Natural killer cell (primary cell): ENCODE measurements at regions not wholly inside any gene's neighbourhood (a gene's known extent, or its start where the extent isn't known, plus 50 kb on each side); places are given as distances from the start of the nearest gene placed in this dataset.

Experiments
- ATAC-seq, 3 donors: fragments of 150-1000 bp in 2 of 3; fragments of 200-7000 bp in 1 of 3; cut with Tn5 transposase; 1 replicate in 1 of 3; 2 replicates in 2 of 3; pipeline ENCODE4 v1.10.0; 2021; ENCODE audit warnings: mild to moderate bottlenecking in 2 of 3, moderate library complexity in 2 of 3
- DNase-seq, 2 donors: peaks; one replicate each; pipeline versions ENCODE4 v3.0.0 to v3.0.0-alpha.2; 2013 to 2021; ENCODE audit warnings: mixed read lengths in 1 of 2
- H3K27ac ChIP-seq: one replicate; pipeline ENCODE4 v1.5.1; 2013; ENCODE audit warnings: mild to moderate bottlenecking, low read length
- H3K27me3 ChIP-seq: one replicate; pipeline ENCODE4 v1.6.1; 2013; ENCODE audit warnings: low read length; ENCODE audit not compliant: control insufficient read depth, insufficient read depth
- H3K36me3 ChIP-seq: one replicate; pipeline ENCODE4 v1.6.1; 2013; ENCODE audit warnings: low read length; ENCODE audit not compliant: control insufficient read depth, insufficient read depth
- H3K4me1 ChIP-seq: one replicate; pipeline ENCODE4 v1.6.1; 2013; ENCODE audit warnings: low read length; ENCODE audit not compliant: control insufficient read depth, insufficient read depth
- H3K4me3 ChIP-seq: one replicate; pipeline ENCODE4 v1.5.1; 2013; ENCODE audit warnings: low read length
- H3K9me3 ChIP-seq: one replicate; pipeline ENCODE4 v1.6.1; 2013; ENCODE audit warnings: low read length; ENCODE audit not compliant: control insufficient read depth, insufficient read depth
- H3K27ac Mint-ChIP-seq, 2 donors: one replicate each; pipeline ENCODE4 v1.8.0; 2022; ENCODE audit warnings: mild to moderate bottlenecking in 2 of 2, mixed read lengths in 2 of 2, moderate library complexity in 1 of 2
- H3K27me3 Mint-ChIP-seq, 2 donors: one replicate each; pipeline ENCODE4 v1.8.0; 2022; ENCODE audit warnings: low read depth in 2 of 2, mixed read lengths in 2 of 2
- H3K36me3 Mint-ChIP-seq: one replicate; pipeline ENCODE4 v1.8.0; 2022; ENCODE audit warnings: mixed read lengths
- H3K4me1 Mint-ChIP-seq, 2 donors: one replicate each; pipeline ENCODE4 v1.8.0; 2022; ENCODE audit warnings: mixed read lengths in 2 of 2
- H3K4me3 Mint-ChIP-seq: one replicate; pipeline ENCODE4 v1.8.0; 2022; ENCODE audit warnings: mild to moderate bottlenecking, moderate library complexity, mixed read lengths
- H3K9me3 Mint-ChIP-seq, 2 donors: one replicate each; pipeline ENCODE4 v1.8.0; 2022; ENCODE audit warnings: mixed read lengths in 2 of 2
- WGBS: methylation state at CpG from one replicate; pipeline ENCODE4 v1.1.7; 2013; ENCODE audit warnings: missing lambda C conversion rate; ENCODE audit not compliant: insufficient coverage; 5-methylcytosine and 5-hydroxymethylcytosine counted together
- intact Hi-C: fragments of 100-400 bp; cut with micrococcal nuclease; formaldehyde crosslinking; loops from one replicate; pipeline ENCODE4 v1.14.2; 2022
- TF ChIP-seq, protein P1 (sequence below): fragments of 200-600 bp; IDR thresholded peaks from one replicate; pipeline ENCODE4 v1.8.0; 2022; ENCODE audit warnings: antibody characterized with exemption

DNA sequence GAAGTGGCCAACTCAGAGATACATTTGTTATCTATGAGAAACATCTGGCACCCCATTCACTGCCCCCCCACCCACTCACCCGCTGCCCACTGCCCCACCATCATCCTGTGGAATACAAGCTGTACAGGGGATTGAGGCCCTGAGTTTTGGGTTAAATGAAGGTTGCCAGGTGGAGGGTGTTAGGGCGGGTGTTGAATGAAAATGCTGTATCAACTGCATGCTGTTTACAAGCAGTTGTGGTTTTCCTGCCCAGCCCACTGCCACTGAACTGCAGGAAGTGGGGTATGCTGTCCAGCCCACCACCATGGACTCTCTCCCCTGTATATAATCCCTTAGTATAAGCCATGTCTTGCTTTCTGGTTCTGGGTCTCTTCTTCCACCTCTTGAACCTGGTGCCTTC is 481.9 kb downstream of the METTL4 start:
- Histone ChIP-seq H3K4me1 (peaks cover 11% of the 10 kb centered on the region), H3K4me3 (no peak overlapping the region), H3K9me3 (no peaks in the 10 kb centered on the region), H3K27me3 (no peaks in the 10 kb centered on the region), H3K27ac (no peak overlapping the region), H3K36me3 (no peaks in the 10 kb centered on the region)
- TF ChIP-seq, protein P1, sequence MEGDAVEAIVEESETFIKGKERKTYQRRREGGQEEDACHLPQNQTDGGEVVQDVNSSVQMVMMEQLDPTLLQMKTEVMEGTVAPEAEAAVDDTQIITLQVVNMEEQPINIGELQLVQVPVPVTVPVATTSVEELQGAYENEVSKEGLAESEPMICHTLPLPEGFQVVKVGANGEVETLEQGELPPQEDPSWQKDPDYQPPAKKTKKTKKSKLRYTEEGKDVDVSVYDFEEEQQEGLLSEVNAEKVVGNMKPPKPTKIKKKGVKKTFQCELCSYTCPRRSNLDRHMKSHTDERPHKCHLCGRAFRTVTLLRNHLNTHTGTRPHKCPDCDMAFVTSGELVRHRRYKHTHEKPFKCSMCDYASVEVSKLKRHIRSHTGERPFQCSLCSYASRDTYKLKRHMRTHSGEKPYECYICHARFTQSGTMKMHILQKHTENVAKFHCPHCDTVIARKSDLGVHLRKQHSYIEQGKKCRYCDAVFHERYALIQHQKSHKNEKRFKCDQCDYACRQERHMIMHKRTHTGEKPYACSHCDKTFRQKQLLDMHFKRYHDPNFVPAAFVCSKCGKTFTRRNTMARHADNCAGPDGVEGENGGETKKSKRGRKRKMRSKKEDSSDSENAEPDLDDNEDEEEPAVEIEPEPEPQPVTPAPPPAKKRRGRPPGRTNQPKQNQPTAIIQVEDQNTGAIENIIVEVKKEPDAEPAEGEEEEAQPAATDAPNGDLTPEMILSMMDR: no peak
- Mint-ChIP-seq H3K27ac (peak overlapping the region; percentile 59 to 76), H3K27me3 (no peaks in the 10 kb centered on the region), H3K4me1 (peaks cover 32 to 38% of the 10 kb centered on the region in 2 donors), H3K4me3 (peak overlapping the region; percentile 62), H3K36me3 (no peaks in the 10 kb centered on the region), H3K9me3 (no peaks in the 10 kb centered on the region)
- WGBS: 0% methylated on average over 1 of the region's 2 CpGs
- ATAC-seq: peak in 2 of 3 donors; percentile 29 to 50
- intact Hi-C loops: no loop called here
- DNase-seq: no peak

GRCh38 chr18:2091937-2092336 is 479.4 kb downstream of the METTL4 start:
- H3K27me3 ChIP-seq: no peaks in the 10 kb centered on the region
- TF ChIP-seq, protein P1: no peak
- H3K4me1 Mint-ChIP-seq: peaks cover 32 to 38% of the 10 kb centered on the region in 2 donors

DNA sequence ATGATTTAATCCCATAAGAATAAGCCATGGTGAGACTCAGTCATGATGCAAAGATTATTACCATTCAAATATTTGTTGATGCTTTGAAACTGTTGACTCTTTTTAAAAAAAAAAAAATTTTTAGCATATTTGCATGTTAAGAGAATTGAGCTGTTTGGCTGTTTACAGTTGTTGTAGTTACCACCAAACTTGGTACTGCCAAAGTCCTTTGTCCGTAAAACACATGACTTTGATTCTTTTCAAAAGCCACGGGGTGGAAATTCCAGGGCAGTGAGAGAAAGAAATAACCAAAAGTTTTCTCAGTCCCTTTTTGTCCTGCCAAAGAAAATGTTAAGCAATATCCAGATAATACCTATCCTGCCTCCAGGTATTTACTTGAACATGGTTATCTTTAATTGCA is 474.8 kb downstream of the METTL4 start:
- peaks cover 4 to 7% of the 10 kb centered on the region in 2 donors for H3K4me1 Mint-ChIP-seq
- no peak overlapping the region for H3K4me3 Mint-ChIP-seq

More at GRCh38 chr18:2091937-2092336, 479.4 kb downstream of the METTL4 start:
- ATAC-seq (no peak), DNase-seq (no peak)
- intact Hi-C loops: no loop called here
- no peak overlapping the region for H3K27ac ChIP-seq
- peaks cover 11% of the 10 kb centered on the region for H3K4me1 ChIP-seq
- Mint-ChIP-seq H3K4me3 (no peak overlapping the region), H3K9me3 (no peaks in the 10 kb centered on the region), H3K36me3 (no peaks in the 10 kb centered on the region), H3K27ac (peak overlapping the region in 1 of 2 donors; percentile 76), H3K27me3 (peaks cover 0 to 2% of the 10 kb centered on the region in 2 donors)
- no peaks in the 10 kb centered on the region for H3K9me3 ChIP-seq
- WGBS: 84% methylated on average over 3 of the region's 3 CpGs
- H3K4me3 ChIP-seq: no peak overlapping the region
- H3K36me3 ChIP-seq: no peaks in the 10 kb centered on the region

More for the DNA sequence above, 474.8 kb downstream of the METTL4 start:
- H3K9me3 Mint-ChIP-seq: peaks cover 2 to 7% of the 10 kb centered on the region in 2 donors
- H3K27ac ChIP-seq: no peak overlapping the region
- no peaks in the 10 kb centered on the region for H3K4me1 ChIP-seq
- H3K36me3 ChIP-seq: no peaks in the 10 kb centered on the region
- TF ChIP-seq, protein P1: no peak
- H3K27me3 Mint-ChIP-seq: peaks cover 0 to 2% of the 10 kb centered on the region in 2 donors
- H3K4me3 ChIP-seq: no peak overlapping the region
- ATAC-seq (no peak), DNase-seq (no peak)
- no peaks in the 10 kb centered on the region for H3K27me3 ChIP-seq
- 94% methylated on average over 2 of the region's 2 CpGs for WGBS
- no peak overlapping the region for H3K27ac Mint-ChIP-seq
- no peaks in the 10 kb centered on the region for H3K36me3 Mint-ChIP-seq
- intact Hi-C loops: no loop called here
- H3K9me3 ChIP-seq: no peaks in the 10 kb centered on the region
